Duodenal mucosa (tissue), 2 donors: ENCODE measurements at regions not wholly inside any gene's neighbourhood (a gene's known extent, or its start where the extent isn't known, plus 50 kb on each side); places are given as distances from the start of the nearest gene placed in this dataset.

Source experiments
- H3K27ac ChIP-seq: one replicate; pipeline ENCODE4 v1.7.0; 2013; ENCODE audit warnings: low read depth, low read length
- H3K27me3 ChIP-seq, 2 donors: one replicate each; pipeline ENCODE4 v1.7.0; 2013; ENCODE audit warnings: low read length in 2 of 2, control low read depth in 1 of 2; ENCODE audit not compliant: insufficient read depth in 2 of 2, control insufficient read depth in 1 of 2
- H3K36me3 ChIP-seq, 2 donors: one replicate each; pipeline ENCODE4 v1.7.0; 2013; ENCODE audit warnings: low read length in 2 of 2, control low read depth in 1 of 2; ENCODE audit not compliant: insufficient read depth in 2 of 2, control insufficient read depth in 1 of 2
- H3K4me1 ChIP-seq, 2 donors: one replicate each; pipeline ENCODE4 v1.7.0; 2013; ENCODE audit warnings: low read length in 2 of 2, control low read depth in 1 of 2; ENCODE audit not compliant: insufficient read depth in 2 of 2, control insufficient read depth in 1 of 2
- H3K4me3 ChIP-seq, 2 donors: one replicate each; pipeline ENCODE4 v1.7.0; 2013; ENCODE audit warnings: low read length in 2 of 2, low read depth in 1 of 2
- H3K9ac ChIP-seq, 2 donors: one replicate each; pipeline ENCODE4 v1.7.0; 2013; ENCODE audit warnings: low read length in 2 of 2, low read depth in 1 of 2
- H3K9me3 ChIP-seq, 2 donors: one replicate each; pipeline ENCODE4 v1.7.0; 2013; ENCODE audit warnings: low read length in 2 of 2, control low read depth in 1 of 2; ENCODE audit not compliant: control insufficient read depth in 1 of 2

GRCh38 chr2:19552270-19552669 is 193.8 kb upstream of the OSR1 start:
- H3K27me3 ChIP-seq: no peaks in the 10 kb centered on the region
- no peak overlapping the region for H3K4me3 ChIP-seq
- no peaks in the 10 kb centered on the region for H3K4me1 ChIP-seq
- no peaks in the 10 kb centered on the region for H3K9me3 ChIP-seq
- H3K27ac ChIP-seq: no peak overlapping the region
- no peaks in the 10 kb centered on the region for H3K36me3 ChIP-seq
- no peak overlapping the region for H3K9ac ChIP-seq

GRCh38 chr2:19550750-19551149 is 192.3 kb upstream of the OSR1 start:
- Histone ChIP-seq H3K36me3 (no peaks in the 10 kb centered on the region), H3K9ac (no peak overlapping the region), H3K27ac (no peak overlapping the region), H3K9me3 (no peaks in the 10 kb centered on the region), H3K4me1 (no peaks in the 10 kb centered on the region), H3K27me3 (no peaks in the 10 kb centered on the region), H3K4me3 (no peak overlapping the region)

GRCh38 chr2:19549821-19550220 is 191.4 kb upstream of the OSR1 start:
- no peak overlapping the region for H3K4me3 ChIP-seq
- H3K9me3 ChIP-seq: no peaks in the 10 kb centered on the region
- no peak overlapping the region for H3K9ac ChIP-seq

GRCh38 chr2:19548116-19548515 is 189.7 kb upstream of the OSR1 start:
- H3K4me1 ChIP-seq: no peaks in the 10 kb centered on the region
- no peaks in the 10 kb centered on the region for H3K9me3 ChIP-seq
- H3K27me3 ChIP-seq: no peaks in the 10 kb centered on the region

More at GRCh38 chr2:19549821-19550220, 191.4 kb upstream of the OSR1 start:
- H3K4me1 ChIP-seq: no peaks in the 10 kb centered on the region
- no peak overlapping the region for H3K27ac ChIP-seq
- H3K36me3 ChIP-seq: no peaks in the 10 kb centered on the region
- H3K27me3 ChIP-seq: no peaks in the 10 kb centered on the region

GRCh38 chr2:19547321-19547720 is 188.9 kb upstream of the OSR1 start:
- H3K36me3 ChIP-seq: no peaks in the 10 kb centered on the region
- no peak overlapping the region for H3K27ac ChIP-seq
- no peaks in the 10 kb centered on the region for H3K27me3 ChIP-seq
- H3K9ac ChIP-seq: no peak overlapping the region
- no peaks in the 10 kb centered on the region for H3K4me1 ChIP-seq
- no peaks in the 10 kb centered on the region for H3K9me3 ChIP-seq
- no peak overlapping the region for H3K4me3 ChIP-seq

More at GRCh38 chr2:19548116-19548515, 189.7 kb upstream of the OSR1 start:
- Histone ChIP-seq H3K27ac (no peak overlapping the region), H3K36me3 (no peaks in the 10 kb centered on the region), H3K9ac (no peak overlapping the region), H3K4me3 (no peak overlapping the region)

GRCh38 chr2:19545507-19545906 is 187.1 kb upstream of the OSR1 start:
- peaks cover 0 to 8% of the 10 kb centered on the region in 2 donors for H3K4me1 ChIP-seq
- no peak overlapping the region for H3K4me3 ChIP-seq
- H3K27ac ChIP-seq: no peak overlapping the region
- no peaks in the 10 kb centered on the region for H3K36me3 ChIP-seq
- H3K27me3 ChIP-seq: no peaks in the 10 kb centered on the region
- no peak overlapping the region for H3K9ac ChIP-seq
- H3K9me3 ChIP-seq: no peaks in the 10 kb centered on the region

GRCh38 chr2:19543663-19544383 is 185.4 kb upstream of the OSR1 start:
- no peaks in the 10 kb centered on the region for H3K36me3 ChIP-seq
- H3K9ac ChIP-seq: no peak overlapping the region
- H3K4me3 ChIP-seq: no peak overlapping the region
- H3K9me3 ChIP-seq: no peaks in the 10 kb centered on the region
- H3K27me3 ChIP-seq: no peaks in the 10 kb centered on the region
- peaks cover 11 to 25% of the 10 kb centered on the region in 2 donors for H3K4me1 ChIP-seq
- no peak overlapping the region for H3K27ac ChIP-seq

GRCh38 chr2:19542796-19543662 is 184.6 kb upstream of the OSR1 start:
- H3K9me3 ChIP-seq: no peaks in the 10 kb centered on the region
- peaks cover 13 to 25% of the 10 kb centered on the region in 2 donors for H3K4me1 ChIP-seq
- H3K36me3 ChIP-seq: no peaks in the 10 kb centered on the region
- no peak overlapping the region for H3K27ac ChIP-seq
- no peaks in the 10 kb centered on the region for H3K27me3 ChIP-seq
- H3K9ac ChIP-seq: no peak overlapping the region
- no peak overlapping the region for H3K4me3 ChIP-seq

- H3K27me3 ChIP-seq: no peaks in the 10 kb centered on the region
- H3K4me3 ChIP-seq: no peak overlapping the region
- H3K4me1 ChIP-seq: peaks cover 13 to 25% of the 10 kb centered on the region in 2 donors
- no peak overlapping the region for H3K27ac ChIP-seq
- no peak overlapping the region for H3K9ac ChIP-seq
- H3K9me3 ChIP-seq: no peaks in the 10 kb centered on the region
- H3K36me3 ChIP-seq: no peaks in the 10 kb centered on the region
Observed at GRCh38 chr2:19541884-19542283, 183.5 kb upstream of the OSR1 start.
